Mesodermal cell (in vitro differentiated cells): ENCODE measurements at regions not wholly inside any gene's neighbourhood (a gene's known extent, or its start where the extent isn't known, plus 50 kb on each side); places are given as distances from the start of the nearest gene placed in this dataset.

Experiments
- H3K27ac ChIP-seq: 2 replicates; pipeline ENCODE4 v1.7.0; 2013; ENCODE audit warnings: mild to moderate bottlenecking, low read depth, low read length, moderate library complexity; ENCODE audit not compliant: severe bottlenecking
- H3K36me3 ChIP-seq: 2 replicates; pipeline ENCODE4 v1.7.1; 2013; ENCODE audit warnings: mild to moderate bottlenecking, low read length, moderate library complexity; ENCODE audit not compliant: control insufficient read depth, insufficient read depth
- H3K4me1 ChIP-seq: one replicate; pipeline ENCODE4 v1.7.1; 2013; ENCODE audit warnings: mild to moderate bottlenecking, low read length; ENCODE audit not compliant: insufficient read depth, control insufficient read depth, poor library complexity, severe bottlenecking
- H3K4me3 ChIP-seq: 2 replicates; pipeline ENCODE4 v1.7.0; 2013; ENCODE audit warnings: low read length, control low read depth, mild to moderate bottlenecking; ENCODE audit not compliant: insufficient read depth, poor library complexity, severe bottlenecking; ENCODE audit errors: extremely low read depth
- H3K9me3 ChIP-seq: 2 replicates; pipeline ENCODE4 v1.7.1; 2013; ENCODE audit warnings: mild to moderate bottlenecking, low read length, moderate library complexity; ENCODE audit not compliant: control insufficient read depth
- WGBS, 2 experiments: methylation state at CpG; one replicate each; pipeline ENCODE4 v1.1.5; 2013; ENCODE audit warnings: missing lambda C conversion rate in 2 of 2; ENCODE audit not compliant: insufficient coverage in 2 of 2; 5-methylcytosine and 5-hydroxymethylcytosine counted together

GRCh38 chr7:36006636-36007229 is 146.3 kb upstream of the EEPD1 start:
- no peaks in the 10 kb centered on the region for H3K9me3 ChIP-seq
- H3K4me3 ChIP-seq = no peak overlapping the region
- WGBS, 2 experiments = 79 to 88% methylated on average over 3 to 4 of the region's 5 CpGs
- no peaks in the 10 kb centered on the region for H3K4me1 ChIP-seq
- no peaks in the 10 kb centered on the region for H3K36me3 ChIP-seq
- H3K27ac ChIP-seq = no peak overlapping the region

GRCh38 chr7:36010656-36011587 is 142.1 kb upstream of the EEPD1 start:
- Histone ChIP-seq H3K36me3 (no peaks in the 10 kb centered on the region), H3K27ac (no peak overlapping the region), H3K9me3 (no peaks in the 10 kb centered on the region), H3K4me3 (no peak overlapping the region), H3K4me1 (no peaks in the 10 kb centered on the region)
- 92 to 94% methylated on average over 9 of the region's 11 CpGs for WGBS, 2 experiments

GRCh38 chr7:36011588-36011965 is 141.5 kb upstream of the EEPD1 start:
- H3K4me3 ChIP-seq = no peak overlapping the region
- no peaks in the 10 kb centered on the region for H3K36me3 ChIP-seq
- no peak overlapping the region for H3K27ac ChIP-seq
- no peaks in the 10 kb centered on the region for H3K4me1 ChIP-seq
- no peaks in the 10 kb centered on the region for H3K9me3 ChIP-seq
- 18 to 34% methylated on average over 7 to 8 of the region's 8 CpGs for WGBS, 2 experiments

- Histone ChIP-seq H3K4me3 (no peak overlapping the region), H3K4me1 (no peaks in the 10 kb centered on the region), H3K36me3 (no peaks in the 10 kb centered on the region), H3K27ac (no peak overlapping the region), H3K9me3 (no peaks in the 10 kb centered on the region)
- WGBS, 2 experiments = 95 to 100% methylated on average over 3 to 5 of the region's 7 CpGs
Measured at GRCh38 chr7:36013246-36014014, 139.6 kb upstream of the EEPD1 start.

GRCh38 chr7:36014961-36015360 is 138.1 kb upstream of the EEPD1 start:
- no peaks in the 10 kb centered on the region for H3K36me3 ChIP-seq
- H3K4me1 ChIP-seq = no peaks in the 10 kb centered on the region
- H3K27ac ChIP-seq = no peak overlapping the region
- no peaks in the 10 kb centered on the region for H3K9me3 ChIP-seq
- no peak overlapping the region for H3K4me3 ChIP-seq
- 96 to 100% methylated on average over 2 to 5 of the region's 9 CpGs for WGBS, 2 experiments

GRCh38 chr7:36015733-36016132 is 137.3 kb upstream of the EEPD1 start:
- Histone ChIP-seq H3K36me3 (no peaks in the 10 kb centered on the region), H3K4me3 (no peak overlapping the region), H3K4me1 (no peaks in the 10 kb centered on the region), H3K27ac (no peak overlapping the region), H3K9me3 (no peaks in the 10 kb centered on the region)
- WGBS, 2 experiments = 100% methylated on average over 1 to 2 of the region's 2 CpGs

- Histone ChIP-seq H3K4me1 (no peaks in the 10 kb centered on the region), H3K4me3 (no peak overlapping the region), H3K27ac (no peak overlapping the region), H3K36me3 (no peaks in the 10 kb centered on the region), H3K9me3 (no peaks in the 10 kb centered on the region)
- WGBS, 2 experiments = 85 to 100% methylated on average over 3 of the region's 4 CpGs
Measured at GRCh38 chr7:36016648-36017047, 136.4 kb upstream of the EEPD1 start.

DNA sequence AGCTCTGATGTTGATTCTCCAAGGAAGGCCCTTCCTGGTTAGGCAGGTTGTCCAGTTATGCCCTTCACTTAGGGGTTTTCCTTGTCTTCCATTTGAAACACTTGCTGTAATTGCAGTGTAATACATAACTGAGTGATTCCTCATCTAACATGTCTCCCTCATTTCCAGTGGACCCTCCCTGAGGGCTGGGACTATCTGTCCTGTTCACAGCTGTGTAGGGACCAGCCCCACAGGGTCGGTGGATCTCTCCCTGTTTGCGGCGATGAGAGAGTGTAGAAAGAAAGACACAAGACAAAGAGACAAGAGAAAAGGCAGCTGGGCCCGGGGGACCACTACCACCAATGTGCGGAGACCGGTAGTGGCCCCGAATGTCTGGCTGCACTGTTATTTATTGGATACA is 135.9 kb upstream of the EEPD1 start:
- no peaks in the 10 kb centered on the region for H3K9me3 ChIP-seq
- H3K27ac ChIP-seq = no peak overlapping the region
- no peaks in the 10 kb centered on the region for H3K4me1 ChIP-seq
- no peaks in the 10 kb centered on the region for H3K36me3 ChIP-seq
- H3K4me3 ChIP-seq = no peak overlapping the region
- WGBS, 2 experiments = 89 to 90% methylated on average over 5 to 7 of the region's 7 CpGs

GRCh38 chr7:36018816-36019484 is 134.1 kb upstream of the EEPD1 start:
- H3K36me3 ChIP-seq = no peaks in the 10 kb centered on the region
- no peaks in the 10 kb centered on the region for H3K9me3 ChIP-seq
- H3K4me1 ChIP-seq = no peaks in the 10 kb centered on the region
- no peak overlapping the region for H3K27ac ChIP-seq
- H3K4me3 ChIP-seq = no peak overlapping the region
- WGBS, 2 experiments = 89 to 94% methylated on average over 5 of the region's 7 CpGs

GRCh38 chr7:36019538-36019937 is 133.5 kb upstream of the EEPD1 start:
- H3K36me3 ChIP-seq = no peaks in the 10 kb centered on the region
- H3K27ac ChIP-seq = no peak overlapping the region
- H3K4me3 ChIP-seq = no peak overlapping the region
- H3K9me3 ChIP-seq = no peaks in the 10 kb centered on the region
- no peaks in the 10 kb centered on the region for H3K4me1 ChIP-seq
- WGBS, 2 experiments = 93 to 96% methylated on average over 3 of the region's 4 CpGs
